ENCODE measurements at regions not wholly inside any gene's neighbourhood (a gene's known extent, or its start where the extent isn't known, plus 50 kb on each side); places are given as distances from the start of the nearest gene placed in this dataset.

DNA sequence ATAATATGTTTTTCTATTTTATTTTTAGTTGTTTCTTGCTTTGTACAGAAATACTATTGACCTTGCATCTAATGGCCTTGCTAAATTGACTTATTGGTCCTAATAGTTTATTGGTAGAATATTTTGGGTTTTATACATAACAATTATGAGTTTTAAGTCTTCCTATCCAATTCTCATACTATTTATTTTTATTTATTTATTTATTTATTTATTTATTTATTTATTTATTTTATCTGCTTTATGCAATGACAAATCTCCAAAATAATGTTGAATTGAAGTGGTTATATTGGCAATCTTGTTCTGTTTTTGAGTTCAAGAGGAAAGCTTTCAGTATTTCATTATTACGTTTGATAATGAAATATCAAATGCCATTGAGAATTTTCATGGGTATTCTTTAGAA lies 488.3 kb downstream of the CDH2 start:
- no peak for DNase-seq
- no peaks in the 10 kb centered on the region for H3K4me1 ChIP-seq (ENCODE audit: control insufficient read depth in 3 of 3, insufficient read depth in 2 of 3, low read depth in 1 of 3, low read length in 2 of 3)
- no peak for FAIRE-seq
- 84 to 92% (median 90%) methylated on average over 1 of the region's 1 CpG for WGBS, 3 donors
- no peaks in the 10 kb centered on the region for H3K9me3 ChIP-seq (ENCODE audit: control insufficient read depth in 2 of 2, insufficient read depth in 1 of 2, low read depth in 1 of 2, low read length in 1 of 2)
- no peak overlapping the region for H3K4me3 ChIP-seq (ENCODE audit: low read depth in 1 of 3, low read length in 3 of 3)
- H3K27ac ChIP-seq (ENCODE audit: low read depth in 1 of 3, low read length in 2 of 3) = no peak overlapping the region
- H3K27me3 ChIP-seq (ENCODE audit: control insufficient read depth in 3 of 3, insufficient read depth in 3 of 3, low read length in 3 of 3) = no peaks in the 10 kb centered on the region
- no peaks in the 10 kb centered on the region for H3K36me3 ChIP-seq (ENCODE audit: control insufficient read depth in 3 of 3, insufficient read depth in 2 of 3, low read depth in 1 of 3, low read length in 3 of 3)

DNA sequence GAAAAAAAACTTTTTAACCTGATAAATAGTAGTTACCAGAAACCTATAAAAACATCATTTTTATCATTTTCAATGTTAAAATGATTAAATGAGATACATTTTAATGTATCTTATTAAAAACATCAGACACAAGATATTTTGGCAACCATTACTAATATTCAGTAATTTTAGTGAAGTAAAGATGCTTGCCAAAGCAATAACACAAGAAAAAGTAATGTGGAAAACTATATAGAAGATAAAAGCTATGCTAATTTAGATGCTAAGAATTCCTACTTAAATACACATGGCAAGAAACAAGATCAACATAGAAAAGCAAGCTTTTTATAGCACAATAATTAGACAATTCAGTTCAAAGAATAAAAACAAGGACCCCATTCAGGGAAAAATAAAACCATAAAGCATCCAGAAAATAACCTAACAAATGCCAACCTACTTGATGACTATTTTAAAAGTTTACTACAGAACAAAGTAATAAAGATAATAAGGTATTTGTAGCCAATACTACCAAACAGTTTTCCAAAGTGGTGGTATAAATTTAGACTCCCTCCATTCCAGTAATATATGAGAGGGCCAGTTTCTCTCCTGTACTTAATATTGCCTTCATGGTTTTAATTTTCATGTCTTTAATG lies 489.5 kb downstream of the CDH2 start:
- H3K27ac ChIP-seq (ENCODE audit: low read depth in 1 of 3, low read length in 2 of 3) = no peak overlapping the region
- no peaks in the 10 kb centered on the region for H3K27me3 ChIP-seq (ENCODE audit: control insufficient read depth in 3 of 3, insufficient read depth in 3 of 3, low read length in 3 of 3)
- H3K4me1 ChIP-seq (ENCODE audit: control insufficient read depth in 3 of 3, insufficient read depth in 2 of 3, low read depth in 1 of 3, low read length in 2 of 3) = no peaks in the 10 kb centered on the region
- H3K36me3 ChIP-seq (ENCODE audit: control insufficient read depth in 3 of 3, insufficient read depth in 2 of 3, low read depth in 1 of 3, low read length in 3 of 3) = no peaks in the 10 kb centered on the region
- no peaks in the 10 kb centered on the region for H3K9me3 ChIP-seq (ENCODE audit: control insufficient read depth in 2 of 2, insufficient read depth in 1 of 2, low read depth in 1 of 2, low read length in 1 of 2)
- FAIRE-seq (no peak), DNase-seq (no peak)
- H3K4me3 ChIP-seq (ENCODE audit: low read depth in 1 of 3, low read length in 3 of 3) = no peak overlapping the region

DNA sequence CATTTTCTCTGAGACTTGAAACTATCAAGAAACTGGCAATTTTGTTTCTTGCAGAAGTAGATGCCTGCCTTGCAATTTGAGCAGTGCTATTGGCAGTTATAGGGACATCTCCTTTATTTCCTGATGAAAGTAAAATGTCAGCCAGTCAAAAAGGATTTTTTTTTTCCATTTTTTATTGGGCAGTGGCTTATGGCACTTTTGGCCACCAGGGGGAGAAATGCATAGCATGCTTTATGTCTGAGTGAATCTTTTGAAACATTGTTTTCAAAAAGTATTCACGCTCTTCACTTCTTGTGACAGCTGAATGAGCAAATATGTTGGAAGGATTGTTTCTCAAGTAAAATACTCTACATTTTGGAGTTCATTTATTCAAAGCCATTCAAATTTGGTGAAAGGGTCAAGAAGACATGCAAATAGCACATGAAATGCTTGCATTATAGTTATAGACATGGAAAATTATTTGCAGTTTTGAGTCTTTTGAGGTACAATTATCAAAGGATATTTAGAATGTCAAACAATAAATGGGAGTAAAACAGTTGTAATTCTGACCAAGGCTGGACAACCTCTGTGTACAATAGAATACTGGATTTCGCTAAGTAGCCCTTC lies 491.0 kb downstream of the CDH2 start:
- Histone ChIP-seq H3K27me3 (ENCODE audit: control insufficient read depth in 3 of 3, insufficient read depth in 3 of 3, low read length in 3 of 3) (no peaks in the 10 kb centered on the region), H3K9me3 (ENCODE audit: control insufficient read depth in 2 of 2, insufficient read depth in 1 of 2, low read depth in 1 of 2, low read length in 1 of 2) (no peaks in the 10 kb centered on the region), H3K4me1 (ENCODE audit: control insufficient read depth in 3 of 3, insufficient read depth in 2 of 3, low read depth in 1 of 3, low read length in 2 of 3) (no peaks in the 10 kb centered on the region), H3K4me3 (ENCODE audit: low read depth in 1 of 3, low read length in 3 of 3) (no peak overlapping the region), H3K27ac (ENCODE audit: low read depth in 1 of 3, low read length in 2 of 3) (no peak overlapping the region), H3K36me3 (ENCODE audit: control insufficient read depth in 3 of 3, insufficient read depth in 2 of 3, low read depth in 1 of 3, low read length in 3 of 3) (no peaks in the 10 kb centered on the region)
- DNase-seq (peak; percentile 9 to 50), FAIRE-seq (no peak)
- 68 to 75% (median 74%) methylated on average over 2 of the region's 2 CpGs for WGBS, 3 donors

- Histone ChIP-seq H3K4me3 (ENCODE audit: low read depth in 1 of 3, low read length in 3 of 3) (no peak overlapping the region), H3K36me3 (ENCODE audit: control insufficient read depth in 3 of 3, insufficient read depth in 2 of 3, low read depth in 1 of 3, low read length in 3 of 3) (no peaks in the 10 kb centered on the region), H3K4me1 (ENCODE audit: control insufficient read depth in 3 of 3, insufficient read depth in 2 of 3, low read depth in 1 of 3, low read length in 2 of 3) (no peaks in the 10 kb centered on the region), H3K9me3 (ENCODE audit: control insufficient read depth in 2 of 2, insufficient read depth in 1 of 2, low read depth in 1 of 2, low read length in 1 of 2) (no peaks in the 10 kb centered on the region), H3K27me3 (ENCODE audit: control insufficient read depth in 3 of 3, insufficient read depth in 3 of 3, low read length in 3 of 3) (no peaks in the 10 kb centered on the region), H3K27ac (ENCODE audit: low read depth in 1 of 3, low read length in 2 of 3) (no peak overlapping the region)
- 58 to 76% (median 72%) methylated on average over 3 of the region's 3 CpGs for WGBS, 3 donors
- FAIRE-seq = no peak
- DNase-seq = no peak
These were observed 491.8 kb downstream of the CDH2 start for GRCh38 chr18:27685091-27685490.

DNA sequence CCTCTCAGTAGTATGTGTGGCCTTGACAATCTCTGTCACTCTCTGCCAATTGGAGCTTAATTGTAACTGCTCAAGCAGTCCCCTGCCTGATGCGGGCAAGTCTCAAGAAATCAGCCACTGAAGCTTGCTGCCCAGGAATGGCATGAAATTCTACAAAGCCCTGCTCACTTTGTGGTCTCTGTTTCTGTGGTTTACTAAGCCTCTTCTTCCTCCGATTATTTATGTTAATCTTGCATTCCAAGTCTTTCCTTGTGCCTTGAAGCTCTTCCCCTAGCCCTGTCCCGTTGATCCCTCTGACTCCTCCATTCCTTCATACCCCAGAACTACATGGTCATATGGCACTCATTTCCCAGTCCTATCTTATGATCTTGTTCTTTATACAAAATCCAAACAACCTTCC lies 489.3 kb upstream of the CHST9 start:
- no peak for FAIRE-seq
- no peaks in the 10 kb centered on the region for H3K4me1 ChIP-seq (ENCODE audit: control insufficient read depth in 3 of 3, insufficient read depth in 2 of 3, low read depth in 1 of 3, low read length in 2 of 3)
- H3K27ac ChIP-seq (ENCODE audit: low read depth in 1 of 3, low read length in 2 of 3) = no peak overlapping the region
- DNase-seq = no peak
- no peaks in the 10 kb centered on the region for H3K9me3 ChIP-seq (ENCODE audit: control insufficient read depth in 2 of 2, insufficient read depth in 1 of 2, low read depth in 1 of 2, low read length in 1 of 2)
- no peaks in the 10 kb centered on the region for H3K27me3 ChIP-seq (ENCODE audit: control insufficient read depth in 3 of 3, insufficient read depth in 3 of 3, low read length in 3 of 3)
- no peak overlapping the region for H3K4me3 ChIP-seq (ENCODE audit: low read depth in 1 of 3, low read length in 3 of 3)
- WGBS, 3 donors = 78 to 82% (median 81%) methylated on average over 3 of the region's 3 CpGs
- no peaks in the 10 kb centered on the region for H3K36me3 ChIP-seq (ENCODE audit: control insufficient read depth in 3 of 3, insufficient read depth in 2 of 3, low read depth in 1 of 3, low read length in 3 of 3)

GRCh38 chr18:27673861-27674260 lies 488.8 kb upstream of the CHST9 start:
- H3K36me3 ChIP-seq (ENCODE audit: control insufficient read depth in 3 of 3, insufficient read depth in 2 of 3, low read depth in 1 of 3, low read length in 3 of 3) = no peaks in the 10 kb centered on the region
- FAIRE-seq (no peak), DNase-seq (no peak)
- no peak overlapping the region for H3K4me3 ChIP-seq (ENCODE audit: low read depth in 1 of 3, low read length in 3 of 3)
- 94 to 97% (median 95%) methylated on average over 24 to 27 of the region's 27 CpGs for WGBS, 3 donors
- no peak overlapping the region for H3K27ac ChIP-seq (ENCODE audit: low read depth in 1 of 3, low read length in 2 of 3)
- H3K27me3 ChIP-seq (ENCODE audit: control insufficient read depth in 3 of 3, insufficient read depth in 3 of 3, low read length in 3 of 3) = no peaks in the 10 kb centered on the region
- H3K9me3 ChIP-seq (ENCODE audit: control insufficient read depth in 2 of 2, insufficient read depth in 1 of 2, low read depth in 1 of 2, low read length in 1 of 2) = no peaks in the 10 kb centered on the region
- no peaks in the 10 kb centered on the region for H3K4me1 ChIP-seq (ENCODE audit: control insufficient read depth in 3 of 3, insufficient read depth in 2 of 3, low read depth in 1 of 3, low read length in 2 of 3)

- no peak overlapping the region for H3K27ac ChIP-seq (ENCODE audit: low read depth in 1 of 3, low read length in 2 of 3)
- WGBS, 3 donors = 95 to 100% (median 95%) methylated on average over 1 of the region's 1 CpG
These were observed 483.1 kb upstream of the CHST9 start for GRCh38 chr18:27668158-27668557.

DNA sequence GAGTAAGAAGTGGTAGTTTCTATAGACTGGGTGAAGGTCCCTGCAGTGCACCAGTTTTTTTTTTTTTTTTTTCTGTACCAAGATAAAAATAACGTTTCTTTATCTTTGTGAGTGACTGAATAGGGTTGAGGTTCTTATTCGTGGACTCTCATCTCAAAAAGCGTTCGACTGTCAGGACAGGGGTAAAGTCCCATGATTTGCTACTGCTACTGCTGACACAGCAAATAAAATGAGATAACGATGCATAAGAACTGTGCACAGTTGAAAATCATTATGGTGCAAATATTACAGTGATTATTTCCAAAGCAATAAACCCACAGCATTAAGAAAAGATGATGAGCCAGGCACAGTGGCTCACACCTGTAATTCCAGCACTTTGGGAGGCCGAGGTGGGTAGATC lies 482.0 kb upstream of the CHST9 start:
- FAIRE-seq (no peak), DNase-seq (peak; percentile 1 to 70)
- WGBS, 3 donors = 9 to 62% (median 27%) methylated on average over 6 of the region's 6 CpGs
- H3K27ac ChIP-seq (ENCODE audit: low read depth in 1 of 3, low read length in 2 of 3) = no peak overlapping the region
- no peaks in the 10 kb centered on the region for H3K36me3 ChIP-seq (ENCODE audit: control insufficient read depth in 3 of 3, insufficient read depth in 2 of 3, low read depth in 1 of 3, low read length in 3 of 3)
- H3K9me3 ChIP-seq (ENCODE audit: control insufficient read depth in 2 of 2, insufficient read depth in 1 of 2, low read depth in 1 of 2, low read length in 1 of 2) = no peaks in the 10 kb centered on the region
- no peaks in the 10 kb centered on the region for H3K4me1 ChIP-seq (ENCODE audit: control insufficient read depth in 3 of 3, insufficient read depth in 2 of 3, low read depth in 1 of 3, low read length in 2 of 3)
- H3K4me3 ChIP-seq (ENCODE audit: low read depth in 1 of 3, low read length in 3 of 3) = no peak overlapping the region
- H3K27me3 ChIP-seq (ENCODE audit: control insufficient read depth in 3 of 3, insufficient read depth in 3 of 3, low read length in 3 of 3) = no peaks in the 10 kb centered on the region

More at GRCh38 chr18:27668158-27668557, 483.1 kb upstream of the CHST9 start:
- no peak for FAIRE-seq
- no peak for DNase-seq
- no peaks in the 10 kb centered on the region for H3K9me3 ChIP-seq (ENCODE audit: control insufficient read depth in 2 of 2, insufficient read depth in 1 of 2, low read depth in 1 of 2, low read length in 1 of 2)
- H3K36me3 ChIP-seq (ENCODE audit: control insufficient read depth in 3 of 3, insufficient read depth in 2 of 3, low read depth in 1 of 3, low read length in 3 of 3) = no peaks in the 10 kb centered on the region
- H3K4me1 ChIP-seq (ENCODE audit: control insufficient read depth in 3 of 3, insufficient read depth in 2 of 3, low read depth in 1 of 3, low read length in 2 of 3) = no peaks in the 10 kb centered on the region
- no peaks in the 10 kb centered on the region for H3K27me3 ChIP-seq (ENCODE audit: control insufficient read depth in 3 of 3, insufficient read depth in 3 of 3, low read length in 3 of 3)
- H3K4me3 ChIP-seq (ENCODE audit: low read depth in 1 of 3, low read length in 3 of 3) = no peak overlapping the region

DNA sequence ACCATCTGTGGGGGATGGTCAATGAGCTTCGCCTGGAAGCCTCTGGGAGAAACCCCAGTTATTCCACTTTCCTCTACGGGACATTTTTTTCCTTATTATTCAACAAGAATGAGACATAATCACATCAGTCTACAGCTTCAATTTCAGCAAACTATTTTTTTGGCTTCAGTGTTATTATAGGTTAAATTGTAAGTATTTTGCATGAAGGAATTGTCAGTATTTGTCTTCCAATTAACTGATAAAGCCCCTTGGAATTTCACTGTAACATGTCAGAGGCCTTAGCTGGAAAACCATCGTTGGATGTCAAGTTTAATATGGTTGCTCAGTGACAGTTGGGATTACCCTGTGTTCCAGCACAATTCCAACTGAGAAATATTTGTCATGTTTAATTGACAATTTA lies 480.9 kb upstream of the CHST9 start:
- FAIRE-seq = no peak
- no peak overlapping the region for H3K27ac ChIP-seq (ENCODE audit: low read depth in 1 of 3, low read length in 2 of 3)
- 62 to 70% (median 70%) methylated on average over 3 of the region's 3 CpGs for WGBS, 3 donors
- no peak overlapping the region for H3K4me3 ChIP-seq (ENCODE audit: low read depth in 1 of 3, low read length in 3 of 3)
- no peaks in the 10 kb centered on the region for H3K36me3 ChIP-seq (ENCODE audit: control insufficient read depth in 3 of 3, insufficient read depth in 2 of 3, low read depth in 1 of 3, low read length in 3 of 3)
- H3K27me3 ChIP-seq (ENCODE audit: control insufficient read depth in 3 of 3, insufficient read depth in 3 of 3, low read length in 3 of 3) = no peaks in the 10 kb centered on the region
- no peaks in the 10 kb centered on the region for H3K9me3 ChIP-seq (ENCODE audit: control insufficient read depth in 2 of 2, insufficient read depth in 1 of 2, low read depth in 1 of 2, low read length in 1 of 2)
- no peak for DNase-seq
- no peaks in the 10 kb centered on the region for H3K4me1 ChIP-seq (ENCODE audit: control insufficient read depth in 3 of 3, insufficient read depth in 2 of 3, low read depth in 1 of 3, low read length in 2 of 3)

All from small intestine (tissue), 7 donors.